Suprapubic skin (tissue), 3 donors: ENCODE measurements at regions not wholly inside any gene's neighbourhood (a gene's known extent, or its start where the extent isn't known, plus 50 kb on each side); places are given as distances from the start of the nearest gene placed in this dataset.

Experiments used
- CTCF ChIP-seq, 2 donors: fragments of 200-600 bp in 1 of 2; fragments of 450-650 bp in 1 of 2; sonication (generic) in 1 of 2; IDR thresholded peaks; one replicate each; pipeline ENCODE4 v1.5.1; 2016 to 2019; ENCODE audit warnings: antibody characterized with exemption in 2 of 2, mild to moderate bottlenecking in 1 of 2, moderate library complexity in 1 of 2
- POLR2A ChIP-seq, 2 donors: fragments of 450-650 bp; IDR thresholded peaks; one replicate each; pipeline ENCODE4 v1.6.1; 2017; ENCODE audit warnings: antibody characterized with exemption in 2 of 2, mild to moderate bottlenecking in 2 of 2, moderate library complexity in 2 of 2

DNA sequence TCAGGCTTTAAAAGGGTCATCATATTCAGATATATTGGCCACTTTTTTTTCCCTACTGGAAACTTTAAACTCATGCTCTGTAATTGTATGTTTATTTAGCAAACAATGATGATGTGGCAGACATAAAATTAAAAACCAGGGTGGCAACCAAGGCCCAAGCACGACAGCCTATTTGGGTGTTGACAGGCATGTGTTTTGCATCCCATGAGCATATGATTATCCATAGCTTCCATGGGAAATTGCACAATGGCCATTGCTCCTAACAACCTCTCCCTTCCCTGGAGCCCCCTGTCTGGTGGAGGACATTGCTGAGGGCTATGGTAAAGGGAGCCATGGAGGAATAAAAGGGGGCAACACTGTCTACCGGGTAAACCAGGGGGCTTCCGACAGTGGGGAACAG, 134.7 kb downstream of the GAS1 start:
- TF ChIP-seq POLR2A (IDR thresholded peaks at IDR 0.05) = no peak
- no peak for TF ChIP-seq CTCF (IDR thresholded peaks at IDR 0.05)
